Kasumi-1 (cell line): ENCODE measurements at regions not wholly inside any gene's neighbourhood (a gene's known extent, or its start where the extent isn't known, plus 50 kb on each side); places are given as distances from the start of the nearest gene placed in this dataset.

ENCODE experiments used
- DNase-seq, 2 experiments: peaks; one replicate each; lab custom pipeline; 2025; lab: John Stamatoyannopoulos, UW

DNA sequence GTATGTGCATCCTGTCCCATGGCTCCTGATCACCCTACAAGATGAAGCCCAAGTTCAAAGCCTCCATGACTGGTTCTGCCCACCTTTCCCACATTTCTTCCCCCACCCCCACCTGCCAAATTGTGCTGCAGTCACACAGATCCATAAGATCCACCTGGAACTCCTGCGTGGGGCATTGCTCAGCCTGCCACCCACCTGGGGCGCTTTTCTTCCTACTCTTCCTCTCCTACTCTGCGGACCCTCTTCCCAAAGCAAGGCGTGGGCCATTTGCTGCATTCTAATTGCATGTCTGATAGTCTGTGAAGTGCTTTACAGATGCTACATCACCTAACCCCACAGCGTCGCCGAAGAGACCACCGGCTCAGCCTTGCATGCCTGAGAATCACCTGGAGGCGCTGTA lies 402.4 kb upstream of the ID2 start:
- DNase-seq: no peak

- DNase-seq: no peak
These were observed 400.6 kb upstream of the ID2 start for GRCh38 chr2:8281234-8281633.

GRCh38 chr2:8281950-8282857 lies 399.7 kb upstream of the ID2 start:
- no peak for DNase-seq

GRCh38 chr2:8282858-8283252 lies 399.0 kb upstream of the ID2 start:
- DNase-seq: no peak

GRCh38 chr2:8285081-8285480 lies 396.8 kb upstream of the ID2 start:
- DNase-seq: peak; percentile 2 to 19

- no peak for DNase-seq
These were observed 396.0 kb upstream of the ID2 start for GRCh38 chr2:8285898-8286297.

GRCh38 chr2:8288206-8288605 lies 393.6 kb upstream of the ID2 start:
- no peak for DNase-seq

- no peak for DNase-seq
These were observed 392.7 kb upstream of the ID2 start for GRCh38 chr2:8289111-8289510.

DNA sequence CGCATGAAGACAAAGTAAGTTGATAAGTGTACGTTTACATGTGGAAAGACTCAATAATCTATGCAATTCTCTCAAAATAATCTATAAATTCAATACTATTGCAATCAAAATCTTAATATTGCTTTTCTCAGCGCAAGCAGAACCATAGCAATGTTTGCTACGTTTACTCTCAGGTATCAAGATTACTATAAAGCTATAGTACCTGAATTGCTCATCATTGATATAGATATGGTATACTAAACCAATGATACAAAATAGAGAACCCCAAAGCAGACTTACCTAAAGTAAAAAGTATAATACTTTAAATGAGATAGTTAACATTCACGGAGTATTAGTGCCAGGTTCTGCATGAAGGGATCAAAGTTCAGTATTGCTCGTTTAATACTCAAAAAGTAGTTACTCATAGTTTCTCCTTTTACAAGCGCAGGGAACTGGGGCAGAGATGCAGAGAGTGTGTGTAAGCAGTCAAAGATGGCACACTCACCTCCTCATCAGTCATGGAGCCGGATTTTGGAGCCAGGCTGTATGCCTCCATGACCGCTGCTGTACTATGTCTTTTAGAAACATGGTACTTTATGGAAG lies 391.0 kb upstream of the ID2 start:
- no peak for DNase-seq

DNA sequence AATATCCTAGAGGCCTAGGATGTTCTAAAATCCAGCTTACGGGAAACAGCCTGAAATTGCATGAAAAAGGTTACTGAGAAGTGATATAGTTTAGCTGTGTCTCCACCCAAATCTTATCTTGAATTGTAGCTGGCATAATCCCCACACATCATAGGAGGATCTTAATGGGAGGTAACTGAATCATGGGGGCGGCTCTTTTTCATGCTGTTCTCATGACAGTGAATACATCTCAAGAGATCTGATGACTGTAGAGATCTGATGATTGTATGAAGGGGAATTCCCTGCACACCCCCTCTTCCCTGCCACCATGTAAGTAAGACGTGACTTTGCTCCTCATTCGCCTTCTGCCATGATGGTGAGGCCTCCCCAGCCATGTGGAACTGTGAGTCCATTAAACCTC lies 385.6 kb upstream of the ID2 start:
- no peak for DNase-seq

- DNase-seq: no peak
These were observed 384.3 kb upstream of the ID2 start for GRCh38 chr2:8297376-8298231.

DNA sequence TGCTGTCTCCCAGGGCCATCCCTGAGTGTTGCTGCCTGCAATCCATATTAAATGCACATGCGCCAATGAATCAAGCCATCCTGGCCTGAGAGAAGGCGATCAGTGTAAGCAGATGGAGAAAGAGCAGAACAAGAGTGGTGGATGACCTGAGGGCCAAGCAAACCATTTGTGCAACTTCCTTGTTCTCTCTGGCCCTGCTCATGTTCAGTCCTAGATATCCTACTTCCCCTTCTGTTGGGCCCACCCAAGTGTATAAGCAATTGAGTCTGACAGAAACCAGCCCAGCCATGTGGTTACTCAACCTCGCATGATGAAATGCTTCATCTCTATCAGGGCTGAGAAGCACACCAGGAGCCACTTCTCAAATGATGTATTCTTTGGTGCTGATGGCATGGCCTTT lies 383.1 kb upstream of the ID2 start:
- DNase-seq: peak; percentile 94 to 95

DNA sequence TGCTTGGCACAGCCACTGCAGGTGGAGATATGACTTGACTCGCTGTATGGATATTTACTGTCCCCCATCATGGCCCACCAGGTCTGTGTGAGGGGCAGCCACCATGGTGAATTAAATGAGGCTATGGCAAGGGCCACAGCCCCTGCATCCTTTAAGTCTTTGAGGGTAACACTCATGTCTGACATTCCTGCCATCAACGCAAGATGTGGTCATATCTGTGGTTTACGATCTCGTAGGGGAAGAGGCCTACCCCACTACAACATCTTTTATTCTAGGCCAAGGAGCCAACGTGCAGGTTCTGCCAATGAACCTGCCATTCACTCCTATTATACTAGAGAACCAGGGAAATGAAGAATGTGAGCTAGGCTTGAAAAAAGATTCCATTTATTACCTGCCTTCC lies 381.6 kb upstream of the ID2 start:
- no peak for DNase-seq

DNA sequence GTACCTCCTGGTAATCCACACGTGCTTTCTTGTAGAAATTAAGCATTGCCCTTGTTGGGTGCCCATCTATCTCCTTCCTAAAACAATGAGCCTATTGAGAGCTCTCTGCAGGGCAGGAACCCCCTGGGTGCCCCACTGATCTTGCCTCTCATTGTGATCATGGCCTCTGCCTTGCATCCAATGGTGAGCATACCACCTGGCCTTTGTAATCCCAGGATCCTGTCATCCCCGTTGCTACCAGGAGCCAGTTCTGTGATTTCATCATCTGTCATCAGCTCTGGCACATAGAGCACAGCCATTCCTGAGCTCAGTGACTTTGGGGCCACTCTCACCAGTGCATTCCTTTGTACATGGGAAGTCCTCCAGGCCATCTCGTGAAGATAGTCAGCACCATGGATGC lies 381.0 kb upstream of the ID2 start:
- no peak for DNase-seq

- peak; percentile 89 to 91 for DNase-seq
These were observed 378.5 kb upstream of the ID2 start for GRCh38 chr2:8303322-8303832.

- DNase-seq: no peak
These were observed 376.8 kb upstream of the ID2 start for GRCh38 chr2:8304821-8305766.

- no peak for DNase-seq
These were observed 375.1 kb upstream of the ID2 start for GRCh38 chr2:8306530-8307351.

DNA sequence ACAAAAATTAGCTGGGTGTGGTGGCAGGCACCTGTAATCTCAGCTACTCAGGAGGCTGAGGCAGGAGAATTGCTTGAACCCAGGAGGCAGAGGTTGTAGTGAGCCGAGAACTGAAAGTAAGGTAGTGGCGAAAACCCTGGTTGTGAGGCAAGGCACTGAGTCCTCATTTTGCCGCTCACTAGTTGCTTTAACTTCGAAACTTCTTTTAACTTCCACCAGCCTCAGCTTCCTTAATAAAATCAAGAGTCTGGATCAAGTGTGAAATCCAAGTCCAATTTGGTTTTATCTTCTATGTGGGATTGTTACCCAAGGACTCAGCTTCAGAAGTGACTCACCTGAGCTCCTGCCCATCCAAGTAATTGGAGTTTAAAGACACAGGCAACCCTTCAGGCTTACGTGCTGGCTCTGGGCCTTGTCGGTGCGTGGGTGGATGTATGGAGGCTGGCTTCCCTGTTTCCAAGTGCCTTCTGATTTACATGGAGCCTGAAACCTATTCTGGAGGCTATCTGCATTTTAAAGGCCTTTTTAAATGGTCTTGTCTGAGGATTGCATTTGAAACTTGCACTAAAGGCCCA lies 374.2 kb upstream of the ID2 start:
- no peak for DNase-seq

- peak; percentile 51 to 58 for DNase-seq
These were observed 372.7 kb upstream of the ID2 start for GRCh38 chr2:8309131-8309530.
